ENCODE measurements at regions not wholly inside any gene's neighbourhood (a gene's known extent, or its start where the extent isn't known, plus 50 kb on each side); places are given as distances from the start of the nearest gene placed in this dataset.

DNA sequence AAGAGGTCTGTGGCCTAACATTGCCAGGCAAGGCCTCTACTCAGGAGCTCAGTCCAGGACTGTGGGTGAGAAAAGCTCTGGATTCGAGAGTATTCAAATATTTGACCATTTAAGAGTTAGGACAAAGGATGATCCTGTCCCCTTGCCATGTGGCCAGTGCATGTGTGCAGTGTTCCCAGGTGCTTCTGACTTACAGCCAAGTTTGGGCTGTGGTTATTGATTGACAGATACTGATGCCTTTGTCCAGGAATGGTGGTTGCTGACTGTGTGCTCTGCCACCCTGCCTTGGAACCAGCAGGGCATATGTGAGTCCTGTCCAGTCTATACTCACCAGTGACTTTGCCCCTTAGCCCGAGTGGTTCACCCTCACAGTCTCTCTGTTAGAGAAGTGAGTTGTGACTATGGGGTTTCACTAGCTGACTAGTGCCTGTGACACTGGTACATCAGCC is 51.9 kb downstream of the GARRE1 start:
- TF ChIP-seq, protein P1, sequence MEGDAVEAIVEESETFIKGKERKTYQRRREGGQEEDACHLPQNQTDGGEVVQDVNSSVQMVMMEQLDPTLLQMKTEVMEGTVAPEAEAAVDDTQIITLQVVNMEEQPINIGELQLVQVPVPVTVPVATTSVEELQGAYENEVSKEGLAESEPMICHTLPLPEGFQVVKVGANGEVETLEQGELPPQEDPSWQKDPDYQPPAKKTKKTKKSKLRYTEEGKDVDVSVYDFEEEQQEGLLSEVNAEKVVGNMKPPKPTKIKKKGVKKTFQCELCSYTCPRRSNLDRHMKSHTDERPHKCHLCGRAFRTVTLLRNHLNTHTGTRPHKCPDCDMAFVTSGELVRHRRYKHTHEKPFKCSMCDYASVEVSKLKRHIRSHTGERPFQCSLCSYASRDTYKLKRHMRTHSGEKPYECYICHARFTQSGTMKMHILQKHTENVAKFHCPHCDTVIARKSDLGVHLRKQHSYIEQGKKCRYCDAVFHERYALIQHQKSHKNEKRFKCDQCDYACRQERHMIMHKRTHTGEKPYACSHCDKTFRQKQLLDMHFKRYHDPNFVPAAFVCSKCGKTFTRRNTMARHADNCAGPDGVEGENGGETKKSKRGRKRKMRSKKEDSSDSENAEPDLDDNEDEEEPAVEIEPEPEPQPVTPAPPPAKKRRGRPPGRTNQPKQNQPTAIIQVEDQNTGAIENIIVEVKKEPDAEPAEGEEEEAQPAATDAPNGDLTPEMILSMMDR (conservative IDR thresholded peaks at IDR 0.05; ENCODE audit: low read length) = no peak
- no peak for TF ChIP-seq EZH2phosphoT487 (IDR thresholded peaks at IDR 0.05; ENCODE audit: borderline replicate concordance, low read depth, low read length)
